ENCODE measurements at regions not wholly inside any gene's neighbourhood (a gene's known extent, or its start where the extent isn't known, plus 50 kb on each side); places are given as distances from the start of the nearest gene placed in this dataset.

- no peak for TF ChIP-seq POLR2AphosphoS5 (IDR thresholded peaks at IDR 0.05)
- no peak for TF ChIP-seq CTCF (IDR thresholded peaks at IDR 0.05; ENCODE audit: poor library complexity, severe bottlenecking)
Observed at GRCh38 chr9:36486329-36486932, 86.3 kb upstream of the MELK start.
